ENCODE measurements at regions not wholly inside any gene's neighbourhood (a gene's known extent, or its start where the extent isn't known, plus 50 kb on each side); places are given as distances from the start of the nearest gene placed in this dataset.

DNA sequence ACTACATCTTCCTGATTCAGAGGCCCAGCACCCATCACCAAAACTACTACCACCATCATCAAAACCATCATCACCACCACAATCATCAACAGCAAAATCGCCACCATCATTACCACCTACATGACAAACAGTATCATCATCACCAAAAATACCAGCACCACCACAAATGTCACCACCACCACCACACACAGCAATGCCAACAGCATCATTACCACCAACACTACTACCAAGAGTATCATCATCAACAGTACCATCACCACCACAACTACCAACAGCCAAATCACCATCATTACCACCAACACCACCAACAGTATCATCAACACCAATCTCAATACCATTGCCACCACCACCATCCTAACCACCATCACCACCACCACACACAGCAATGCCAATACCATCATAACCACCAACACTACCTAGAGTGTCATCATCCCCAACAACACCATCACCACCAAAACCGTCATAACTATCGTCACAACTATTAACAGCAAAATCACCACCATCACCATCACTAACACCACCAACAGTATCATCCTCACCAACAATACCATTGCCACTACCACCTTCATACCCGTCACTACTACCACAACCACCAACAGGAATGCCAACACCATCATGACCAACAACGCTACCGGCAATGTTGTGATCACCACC is 64.6 kb upstream of the TEX51 start:
- POLR2A ChIA-PET = no interaction called here
- H3K4me3 ChIP-seq (ENCODE audit: low read depth, low read length) = no peak overlapping the region
- CTCF ChIA-PET = no interaction called here
- no peak for DNase-seq (ENCODE audit: low read depth, low spot score)
- TF ChIP-seq, protein P1, sequence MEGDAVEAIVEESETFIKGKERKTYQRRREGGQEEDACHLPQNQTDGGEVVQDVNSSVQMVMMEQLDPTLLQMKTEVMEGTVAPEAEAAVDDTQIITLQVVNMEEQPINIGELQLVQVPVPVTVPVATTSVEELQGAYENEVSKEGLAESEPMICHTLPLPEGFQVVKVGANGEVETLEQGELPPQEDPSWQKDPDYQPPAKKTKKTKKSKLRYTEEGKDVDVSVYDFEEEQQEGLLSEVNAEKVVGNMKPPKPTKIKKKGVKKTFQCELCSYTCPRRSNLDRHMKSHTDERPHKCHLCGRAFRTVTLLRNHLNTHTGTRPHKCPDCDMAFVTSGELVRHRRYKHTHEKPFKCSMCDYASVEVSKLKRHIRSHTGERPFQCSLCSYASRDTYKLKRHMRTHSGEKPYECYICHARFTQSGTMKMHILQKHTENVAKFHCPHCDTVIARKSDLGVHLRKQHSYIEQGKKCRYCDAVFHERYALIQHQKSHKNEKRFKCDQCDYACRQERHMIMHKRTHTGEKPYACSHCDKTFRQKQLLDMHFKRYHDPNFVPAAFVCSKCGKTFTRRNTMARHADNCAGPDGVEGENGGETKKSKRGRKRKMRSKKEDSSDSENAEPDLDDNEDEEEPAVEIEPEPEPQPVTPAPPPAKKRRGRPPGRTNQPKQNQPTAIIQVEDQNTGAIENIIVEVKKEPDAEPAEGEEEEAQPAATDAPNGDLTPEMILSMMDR (IDR thresholded peaks at IDR 0.05; ENCODE audit: insufficient read depth, low read length, missing control alignments) = no peak

DNA sequence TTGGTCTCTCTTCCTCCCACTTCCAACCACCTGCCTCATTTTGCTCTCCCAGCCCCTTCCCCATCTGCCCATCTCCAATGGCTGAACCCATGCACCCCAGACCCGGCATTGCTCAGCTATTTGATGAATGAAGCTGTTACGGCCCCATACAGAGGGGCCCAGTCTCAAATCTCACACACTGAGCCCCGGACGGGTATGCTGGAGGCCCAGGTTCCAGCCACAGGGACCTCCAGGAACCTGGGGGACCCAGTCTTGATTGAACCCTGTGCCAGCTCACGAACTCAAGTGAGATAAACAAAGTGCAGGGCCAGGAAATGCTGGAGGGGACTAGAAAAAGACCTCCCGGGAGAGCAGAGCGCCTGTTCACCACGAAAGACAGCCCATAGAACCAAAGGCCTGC is 63.4 kb upstream of the TEX51 start:
- TF ChIP-seq, protein P1 (IDR thresholded peaks at IDR 0.05; ENCODE audit: insufficient read depth, low read length, missing control alignments) = no peak
- DNase-seq (ENCODE audit: low read depth, low spot score) = no peak
- ChIA-PET POLR2A (no interaction called here), CTCF (no interaction called here)
- H3K4me3 ChIP-seq (ENCODE audit: low read depth, low read length) = no peak overlapping the region

DNA sequence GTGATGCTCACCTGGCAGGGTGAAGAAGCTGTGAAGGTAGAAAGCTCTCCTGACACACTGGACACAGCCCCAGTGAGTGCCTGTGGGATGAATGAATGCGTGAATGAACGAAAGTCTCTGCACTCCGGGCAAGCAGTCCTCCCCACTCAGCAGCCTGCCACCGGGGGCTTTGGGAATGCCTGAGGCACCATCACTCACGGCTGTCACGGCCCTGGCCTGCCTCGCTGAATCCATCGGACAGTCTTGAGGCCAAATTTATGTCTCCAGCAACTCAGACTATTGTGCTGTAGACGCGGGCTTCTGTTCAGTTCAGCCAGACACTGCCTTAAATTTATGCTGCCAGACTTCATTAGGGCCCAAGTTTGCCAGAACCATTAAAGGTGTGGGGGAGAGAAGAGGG is 62.9 kb upstream of the TEX51 start:
- CTCF ChIA-PET = no interaction called here

DNA sequence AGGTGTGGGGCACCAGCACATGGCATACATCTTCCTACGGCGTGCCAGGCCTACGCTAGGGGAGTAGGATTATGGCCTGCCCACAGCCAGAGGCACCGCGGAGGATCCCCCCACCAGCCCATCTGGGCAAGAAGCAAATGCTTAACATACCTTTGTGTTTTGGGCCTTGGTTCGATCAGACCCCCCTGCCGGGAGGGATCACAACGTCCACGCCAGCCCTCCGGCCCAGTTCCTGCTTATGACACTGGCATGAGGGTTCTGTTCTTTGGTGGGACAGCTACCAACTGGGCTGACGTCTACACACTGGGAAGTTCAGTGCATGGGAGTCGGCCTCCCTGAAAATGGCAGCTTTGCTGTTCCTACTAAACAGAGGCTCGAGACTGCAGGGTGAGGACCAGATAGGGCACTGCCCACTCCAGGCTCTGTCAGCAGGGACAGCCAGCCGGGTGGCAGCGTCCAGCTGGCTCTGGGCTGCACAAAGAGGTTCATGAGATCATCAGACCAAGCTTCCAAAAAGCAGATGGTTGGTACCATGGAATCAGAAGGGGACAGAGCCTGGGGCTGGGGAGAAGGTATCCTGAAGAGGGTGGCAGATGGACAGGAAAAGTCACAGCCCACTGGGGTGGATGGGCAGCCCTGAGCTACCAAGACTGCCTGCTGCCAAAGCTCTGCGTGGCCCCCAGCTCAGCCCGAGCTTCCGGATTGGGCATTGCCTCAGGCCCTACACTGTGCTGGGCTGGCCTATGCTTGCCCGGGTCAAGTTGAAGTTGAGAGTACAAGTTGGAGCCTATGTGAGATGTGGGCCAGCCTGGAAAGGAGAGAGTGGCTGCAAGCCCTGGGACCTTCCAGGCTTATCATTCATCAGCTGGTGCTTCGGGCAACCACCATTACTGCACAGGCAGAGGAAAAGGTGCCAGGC is 61.7 kb upstream of the TEX51 start:
- H3K4me3 ChIP-seq (ENCODE audit: low read depth, low read length) = no peak overlapping the region
- ChIA-PET POLR2A (no interaction called here), CTCF (no interaction called here)
- TF ChIP-seq, protein P1 (IDR thresholded peaks at IDR 0.05; ENCODE audit: insufficient read depth, low read length, missing control alignments) = no peak
- no peak for DNase-seq (ENCODE audit: low read depth, low spot score)

More for the DNA sequence above, 62.9 kb upstream of the TEX51 start:
- POLR2A ChIA-PET = no interaction called here
- TF ChIP-seq, protein P1 (IDR thresholded peaks at IDR 0.05; ENCODE audit: insufficient read depth, low read length, missing control alignments) = no peak
- DNase-seq (ENCODE audit: low read depth, low spot score) = no peak
- H3K4me3 ChIP-seq (ENCODE audit: low read depth, low read length) = no peak overlapping the region

- no peak for DNase-seq (ENCODE audit: low read depth, low spot score)
- no peak overlapping the region for H3K4me3 ChIP-seq (ENCODE audit: low read depth, low read length)
- TF ChIP-seq, protein P1 (IDR thresholded peaks at IDR 0.05; ENCODE audit: insufficient read depth, low read length, missing control alignments) = no peak
- ChIA-PET POLR2A (no interaction called here), CTCF (no interaction called here)
Measured at GRCh38 chr2:126837966-126838715, 60.5 kb upstream of the TEX51 start.

DNA sequence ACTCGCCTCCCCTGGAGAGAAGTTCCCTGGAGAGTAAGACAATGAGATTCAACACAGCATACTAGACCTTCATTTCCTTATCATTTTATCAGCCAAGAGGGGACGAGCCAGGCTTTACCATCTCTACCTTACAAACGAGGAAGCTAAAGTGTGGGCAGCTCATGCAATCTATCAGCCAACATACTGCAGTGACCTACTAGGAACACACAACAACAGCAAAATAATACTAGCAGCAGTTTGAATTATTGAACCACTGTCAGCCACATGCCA is 60.0 kb upstream of the TEX51 start:
- TF ChIP-seq, protein P1 (IDR thresholded peaks at IDR 0.05; ENCODE audit: insufficient read depth, low read length, missing control alignments) = no peak
- no peak for DNase-seq (ENCODE audit: low read depth, low spot score)
- ChIA-PET POLR2A (no interaction called here), CTCF (no interaction called here)
- no peak overlapping the region for H3K4me3 ChIP-seq (ENCODE audit: low read depth, low read length)
